MCF 10A (cell line): ENCODE measurements at regions not wholly inside any gene's neighbourhood (a gene's known extent, or its start where the extent isn't known, plus 50 kb on each side); places are given as distances from the start of the nearest gene placed in this dataset.

ENCODE experiments used
- BruUV-seq: library from RNA; stranded (reverse); fragments of 400-500 nt; replicated peaks from 2 replicates; lab custom pipeline; 2021; lab: Mats Ljungman, UMichigan
- CTCF ChIA-PET: fragments of 300-600 bp; sonication (Branson Sonifier 250); formaldehyde crosslinking; extraction: SDS; loops from one replicate; lab custom pipeline; 2021; ENCODE audit warnings: antibody characterized with exemption, inconsistent platforms; lab: Yijun Ruan, JAX
- POLR2A ChIA-PET: fragments of 300-600, 350-650 bp; sonication (Branson Sonifier 250); formaldehyde crosslinking; extraction: SDS; loops from one replicate; lab custom pipeline; 2020; ENCODE audit warnings: antibody characterized with exemption, inconsistent platforms; lab: Yijun Ruan, JAX
- DNase-seq: peaks from one replicate; pipeline ENCODE4 v3.0.0-alpha.2; 2018; ENCODE audit not compliant: unreplicated experiment
- H3K27ac Mint-ChIP-seq: one replicate; pipeline ENCODE4 v1.8.0; 2022; ENCODE audit warnings: mild to moderate bottlenecking, low read depth, mixed read lengths; ENCODE audit not compliant: unreplicated experiment
- H3K27me3 Mint-ChIP-seq: one replicate; pipeline ENCODE4 v1.8.0; 2022; ENCODE audit warnings: mixed read lengths; ENCODE audit not compliant: insufficient read depth, unreplicated experiment
- H3K36me3 Mint-ChIP-seq: one replicate; pipeline ENCODE4 v1.8.0; 2022; ENCODE audit warnings: mild to moderate bottlenecking, moderate library complexity, mixed read lengths; ENCODE audit not compliant: insufficient read depth, unreplicated experiment
- H3K4me1 Mint-ChIP-seq: one replicate; pipeline ENCODE4 v1.8.0; 2022; ENCODE audit warnings: mixed read lengths; ENCODE audit not compliant: insufficient read depth, unreplicated experiment
- H3K4me3 Mint-ChIP-seq: one replicate; pipeline ENCODE4 v1.8.0; 2022; ENCODE audit warnings: mild to moderate bottlenecking, moderate library complexity, mixed read lengths; ENCODE audit not compliant: unreplicated experiment
- H3K9me3 Mint-ChIP-seq: one replicate; pipeline ENCODE4 v1.8.0; 2022; ENCODE audit warnings: mixed read lengths; ENCODE audit not compliant: unreplicated experiment
- intact Hi-C: fragments of 100-400 bp; cut with micrococcal nuclease; formaldehyde crosslinking; loops from 2 replicates; pipeline ENCODE4 v1.14.1; 2022
- TF ChIP-seq, protein P1 (sequence below): fragments of 200-600 bp; IDR thresholded peaks from one replicate; pipeline ENCODE4 v1.8.0; 2022; ENCODE audit warnings: antibody characterized with exemption, mild to moderate bottlenecking; ENCODE audit not compliant: unreplicated experiment

DNA sequence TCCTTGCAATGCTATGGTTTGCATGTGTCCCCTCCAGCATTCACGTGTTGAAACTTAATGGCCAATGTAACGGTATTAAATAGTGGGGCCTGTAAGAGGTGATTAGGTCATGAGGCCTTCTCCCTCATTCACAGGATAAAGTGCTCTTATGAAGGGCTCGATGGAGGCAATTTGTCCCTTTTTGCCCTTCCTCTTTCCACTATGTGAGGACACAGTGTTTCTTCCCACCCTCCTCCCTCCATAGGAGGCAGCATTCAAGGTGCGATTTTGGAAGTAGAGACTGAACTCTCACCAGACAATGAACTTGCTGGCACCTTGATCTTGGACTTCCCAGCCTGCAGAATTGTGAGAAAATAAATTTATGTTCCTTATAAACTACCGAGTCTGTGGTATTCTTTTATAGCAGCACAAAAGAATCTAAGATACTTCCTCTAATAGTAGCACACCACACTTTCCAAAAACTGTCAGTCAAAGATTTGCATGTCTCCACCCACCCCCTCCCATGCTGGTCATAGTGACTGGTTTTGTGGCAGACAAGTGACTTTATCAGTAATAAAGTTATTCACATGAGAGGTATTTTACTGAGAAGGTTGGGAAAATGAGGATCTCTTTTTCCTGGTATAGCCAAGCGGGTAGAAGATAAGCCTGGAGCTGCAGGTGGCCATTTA is 113.5 kb upstream of the TTC29 start:
- ChIA-PET POLR2A (no interaction called here), CTCF (interaction anchor here (1.8 kb wide), 1 partner anchor 38 kb away, joined by 8 read pairs; no protein-coding TSS in a partner anchor)
- no peaks in the 10 kb centered on the region for H3K9me3 Mint-ChIP-seq
- H3K4me3 Mint-ChIP-seq, result no peak overlapping the region
- H3K4me1 Mint-ChIP-seq, result peaks cover 22% of the 10 kb centered on the region
- no TSS peak for BruUV-seq
- TF ChIP-seq, protein P1, sequence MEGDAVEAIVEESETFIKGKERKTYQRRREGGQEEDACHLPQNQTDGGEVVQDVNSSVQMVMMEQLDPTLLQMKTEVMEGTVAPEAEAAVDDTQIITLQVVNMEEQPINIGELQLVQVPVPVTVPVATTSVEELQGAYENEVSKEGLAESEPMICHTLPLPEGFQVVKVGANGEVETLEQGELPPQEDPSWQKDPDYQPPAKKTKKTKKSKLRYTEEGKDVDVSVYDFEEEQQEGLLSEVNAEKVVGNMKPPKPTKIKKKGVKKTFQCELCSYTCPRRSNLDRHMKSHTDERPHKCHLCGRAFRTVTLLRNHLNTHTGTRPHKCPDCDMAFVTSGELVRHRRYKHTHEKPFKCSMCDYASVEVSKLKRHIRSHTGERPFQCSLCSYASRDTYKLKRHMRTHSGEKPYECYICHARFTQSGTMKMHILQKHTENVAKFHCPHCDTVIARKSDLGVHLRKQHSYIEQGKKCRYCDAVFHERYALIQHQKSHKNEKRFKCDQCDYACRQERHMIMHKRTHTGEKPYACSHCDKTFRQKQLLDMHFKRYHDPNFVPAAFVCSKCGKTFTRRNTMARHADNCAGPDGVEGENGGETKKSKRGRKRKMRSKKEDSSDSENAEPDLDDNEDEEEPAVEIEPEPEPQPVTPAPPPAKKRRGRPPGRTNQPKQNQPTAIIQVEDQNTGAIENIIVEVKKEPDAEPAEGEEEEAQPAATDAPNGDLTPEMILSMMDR, result no peak
- no peaks in the 10 kb centered on the region for H3K27me3 Mint-ChIP-seq
- DNase-seq, result no peak
- intact Hi-C loops, result no loop called here
- no peak overlapping the region for H3K27ac Mint-ChIP-seq
- H3K36me3 Mint-ChIP-seq, result no peaks in the 10 kb centered on the region

DNA sequence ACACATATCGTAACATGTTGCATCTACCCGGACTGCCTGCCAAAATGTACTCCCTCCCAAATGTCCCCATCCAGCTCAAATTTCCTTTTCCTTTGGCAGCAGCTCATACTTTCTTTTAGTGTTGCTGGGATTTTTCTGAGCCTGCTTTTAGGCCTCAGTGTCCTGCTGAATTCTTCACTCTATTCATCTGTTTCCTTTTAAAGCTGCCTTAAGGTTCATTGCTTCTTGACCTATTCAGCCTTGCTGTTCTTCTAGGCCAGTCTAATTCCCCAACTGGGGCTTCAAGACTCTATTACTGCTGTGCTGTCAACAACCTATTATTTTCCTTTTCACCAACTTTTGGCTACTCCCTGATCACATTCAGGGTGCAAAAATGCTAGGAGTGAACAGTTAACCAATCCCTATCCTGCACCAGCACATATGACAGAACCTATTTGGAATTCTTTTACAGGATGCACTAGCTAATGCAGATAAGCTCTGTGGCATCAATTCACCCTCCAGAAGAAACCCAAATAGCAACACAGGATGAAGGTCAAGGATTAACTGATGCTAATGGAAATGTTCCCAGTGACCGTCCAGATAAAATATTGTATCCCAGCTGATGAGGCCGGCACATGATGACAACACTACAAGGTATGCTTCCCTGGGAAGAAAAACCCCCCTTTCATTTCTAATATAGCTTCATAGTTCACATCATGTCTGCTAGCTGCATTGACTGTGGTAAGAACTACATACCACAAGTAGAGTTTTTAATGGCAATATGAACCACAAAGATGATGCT is 114.7 kb upstream of the TTC29 start:
- no peak overlapping the region for H3K27ac Mint-ChIP-seq
- no peaks in the 10 kb centered on the region for H3K27me3 Mint-ChIP-seq
- intact Hi-C loops, result no loop called here
- TF ChIP-seq, protein P1, result no peak
- no peaks in the 10 kb centered on the region for H3K36me3 Mint-ChIP-seq
- no peak for DNase-seq
- no TSS peak for BruUV-seq
- H3K9me3 Mint-ChIP-seq, result no peaks in the 10 kb centered on the region
- POLR2A ChIA-PET, result interaction anchor here (0.6 to 1.4 kb wide), 5 partner anchors 10 to 540 kb away, joined by 3 to 5 read pairs (median 3); no protein-coding TSS in a partner anchor
- H3K4me3 Mint-ChIP-seq, result no peak overlapping the region
- peaks cover 16% of the 10 kb centered on the region for H3K4me1 Mint-ChIP-seq
- CTCF ChIA-PET, result interaction anchor here (0.6 to 2.8 kb wide), 5 partner anchors 10 to 780 kb away, joined by 3 to 10 read pairs (median 3); no protein-coding TSS in a partner anchor

DNA sequence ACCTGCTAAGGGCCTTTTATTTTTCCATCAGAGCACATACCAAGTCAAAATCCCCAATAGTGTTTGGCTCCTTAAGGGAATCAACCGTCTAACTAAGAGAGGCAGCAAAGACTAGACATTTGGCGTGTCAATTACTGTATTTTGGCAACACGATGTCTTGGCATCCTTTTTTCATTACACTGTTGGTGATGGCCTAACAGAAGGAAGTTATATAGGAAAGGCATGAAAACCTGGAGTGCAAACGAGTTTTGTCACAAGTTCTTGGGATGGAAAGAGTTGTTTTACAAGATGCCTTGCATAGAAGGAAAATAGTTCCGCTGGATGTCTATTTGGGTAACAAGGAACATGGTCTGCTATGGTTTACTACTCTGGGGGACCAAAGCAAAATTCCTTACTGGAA is 119.2 kb upstream of the TTC29 start:
- TF ChIP-seq, protein P1, result no peak
- peaks cover 6% of the 10 kb centered on the region for H3K4me1 Mint-ChIP-seq
- no peaks in the 10 kb centered on the region for H3K9me3 Mint-ChIP-seq
- DNase-seq, result no peak
- ChIA-PET POLR2A (no interaction called here), CTCF (interaction anchor here (0.6 kb wide), 1 partner anchor 350 kb away, joined by 6 read pairs; no protein-coding TSS in a partner anchor)
- no peak overlapping the region for H3K4me3 Mint-ChIP-seq
- BruUV-seq, result no TSS peak
- intact Hi-C loops, result no loop called here
- H3K27me3 Mint-ChIP-seq, result no peaks in the 10 kb centered on the region
- H3K27ac Mint-ChIP-seq, result no peak overlapping the region
- no peaks in the 10 kb centered on the region for H3K36me3 Mint-ChIP-seq

DNA sequence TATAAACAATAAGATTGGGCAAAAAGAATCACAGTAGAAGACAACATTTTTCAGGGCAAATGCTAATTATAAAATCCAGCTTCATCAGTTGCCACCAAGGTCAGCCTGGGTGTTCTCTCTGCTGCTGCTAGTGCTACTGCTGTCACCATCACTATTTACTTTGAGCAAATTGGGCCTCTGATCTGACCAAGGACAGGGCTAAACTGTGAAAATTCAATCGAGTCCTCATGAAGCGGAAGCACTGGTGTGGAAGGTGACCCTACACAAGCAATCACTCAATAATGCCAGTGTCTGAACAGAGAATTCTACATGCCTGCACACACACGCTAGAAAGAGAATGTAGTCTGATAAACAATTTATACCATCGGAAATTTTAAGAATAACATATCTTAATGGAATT is 122.9 kb upstream of the TTC29 start:
- POLR2A ChIA-PET, result interaction anchor here (1.1 kb wide), 1 partner anchor 47 kb away, joined by 3 read pairs; no protein-coding TSS in a partner anchor
- intact Hi-C loops, result no loop called here
- Mint-ChIP-seq H3K9me3 (no peaks in the 10 kb centered on the region), H3K4me3 (no peak overlapping the region), H3K27me3 (no peaks in the 10 kb centered on the region), H3K4me1 (no peaks in the 10 kb centered on the region), H3K36me3 (no peaks in the 10 kb centered on the region), H3K27ac (no peak overlapping the region)
- TF ChIP-seq, protein P1, result no peak
- CTCF ChIA-PET, result no interaction called here
- DNase-seq, result no peak
- BruUV-seq, result no TSS peak
